AG04449 (cell line): ENCODE measurements at regions not wholly inside any gene's neighbourhood (a gene's known extent, or its start where the extent isn't known, plus 50 kb on each side); places are given as distances from the start of the nearest gene placed in this dataset.
"Not testable (repeated sequence)": the region's sequence is repeated elsewhere in the genome, so short reads cannot be mapped to it uniquely, and the experiment has no call there.

Experiments
- CTCF ChIA-PET: fragments of 350-600 bp; formaldehyde crosslinking; extraction: SDS; loops from one replicate; lab custom pipeline; 2021; ENCODE audit warnings: antibody characterized with exemption; lab: Yijun Ruan, JAX
- POLR2A ChIA-PET: fragments of 400-600, 350-600 bp; formaldehyde crosslinking; extraction: SDS; loops from one replicate; lab custom pipeline; 2020; ENCODE audit warnings: antibody characterized with exemption, inconsistent platforms; lab: Yijun Ruan, JAX
- DNase-seq: peaks from one replicate; pipeline ENCODE4 v3.0.0-alpha.2; 2010; ENCODE audit warnings: low read depth, low spot score
- H3K4me3 ChIP-seq: 2 replicates; pipeline ENCODE4 v1.5.1; 2011; ENCODE audit warnings: low read depth, mild to moderate bottlenecking, control low read depth, low read length
- TF ChIP-seq, protein P1 (sequence below): IDR thresholded peaks from one replicate; pipeline ENCODE4 v1.5.1; 2011; ENCODE audit warnings: mild to moderate bottlenecking, moderate library complexity, low read length, control low read depth, inconsistent platforms; ENCODE audit not compliant: insufficient read depth; ENCODE audit errors: missing control alignments

DNA sequence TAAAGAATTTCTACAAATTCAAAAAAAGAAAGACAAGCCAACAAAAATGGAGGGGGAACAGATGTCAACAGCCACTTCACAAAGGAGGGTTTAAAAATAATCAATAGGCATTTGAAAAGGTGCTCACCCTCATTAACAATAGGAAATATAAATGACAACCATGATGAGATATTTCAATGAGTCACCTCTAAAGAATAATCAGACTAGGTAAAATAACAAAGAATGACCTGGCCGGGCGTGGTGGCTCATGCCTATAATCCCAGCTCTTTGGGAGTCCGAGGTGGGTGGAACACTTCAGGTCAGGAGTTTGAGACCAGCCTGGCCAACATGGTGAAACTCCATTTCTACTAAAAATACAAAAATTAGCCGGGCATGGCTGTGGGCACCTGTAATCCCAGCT, 133.6 kb downstream of the KCNE4 start:
- ChIA-PET CTCF (interaction anchor here (0.9 kb wide), 1 partner anchor 214 kb away, joined by 3 read pairs; no protein-coding TSS in a partner anchor), POLR2A (no interaction called here)
- TF ChIP-seq, protein P1, sequence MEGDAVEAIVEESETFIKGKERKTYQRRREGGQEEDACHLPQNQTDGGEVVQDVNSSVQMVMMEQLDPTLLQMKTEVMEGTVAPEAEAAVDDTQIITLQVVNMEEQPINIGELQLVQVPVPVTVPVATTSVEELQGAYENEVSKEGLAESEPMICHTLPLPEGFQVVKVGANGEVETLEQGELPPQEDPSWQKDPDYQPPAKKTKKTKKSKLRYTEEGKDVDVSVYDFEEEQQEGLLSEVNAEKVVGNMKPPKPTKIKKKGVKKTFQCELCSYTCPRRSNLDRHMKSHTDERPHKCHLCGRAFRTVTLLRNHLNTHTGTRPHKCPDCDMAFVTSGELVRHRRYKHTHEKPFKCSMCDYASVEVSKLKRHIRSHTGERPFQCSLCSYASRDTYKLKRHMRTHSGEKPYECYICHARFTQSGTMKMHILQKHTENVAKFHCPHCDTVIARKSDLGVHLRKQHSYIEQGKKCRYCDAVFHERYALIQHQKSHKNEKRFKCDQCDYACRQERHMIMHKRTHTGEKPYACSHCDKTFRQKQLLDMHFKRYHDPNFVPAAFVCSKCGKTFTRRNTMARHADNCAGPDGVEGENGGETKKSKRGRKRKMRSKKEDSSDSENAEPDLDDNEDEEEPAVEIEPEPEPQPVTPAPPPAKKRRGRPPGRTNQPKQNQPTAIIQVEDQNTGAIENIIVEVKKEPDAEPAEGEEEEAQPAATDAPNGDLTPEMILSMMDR = no peak
- no peak for DNase-seq
- H3K4me3 ChIP-seq = no peak overlapping the region

DNA sequence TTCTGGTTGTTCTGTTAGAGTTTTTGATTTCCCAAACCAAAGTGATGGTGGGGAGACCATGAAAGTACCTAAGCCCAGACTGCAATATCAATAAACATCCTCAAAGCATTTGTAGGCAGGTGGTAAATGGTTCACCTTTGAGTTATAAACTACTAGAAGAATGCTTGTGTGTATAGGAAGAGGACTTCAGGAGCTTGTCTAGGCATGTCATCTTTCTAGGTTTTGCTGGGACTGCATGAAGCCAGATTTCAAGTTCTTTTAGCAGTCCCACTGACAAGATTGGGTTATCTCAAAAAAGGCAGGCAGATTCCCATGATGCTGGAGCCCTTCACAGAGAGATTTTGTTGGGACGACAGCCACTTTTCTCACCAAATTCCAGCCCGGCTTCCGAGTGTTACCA, 135.3 kb downstream of the KCNE4 start:
- no peak for DNase-seq
- H3K4me3 ChIP-seq = no peak overlapping the region
- TF ChIP-seq, protein P1 = no peak
- ChIA-PET POLR2A (no interaction called here), CTCF (interaction anchor here (0.8 to 1.4 kb wide), 2 partner anchors 9 to 53 kb away, joined by 3 read pairs; no protein-coding TSS in a partner anchor)

DNA sequence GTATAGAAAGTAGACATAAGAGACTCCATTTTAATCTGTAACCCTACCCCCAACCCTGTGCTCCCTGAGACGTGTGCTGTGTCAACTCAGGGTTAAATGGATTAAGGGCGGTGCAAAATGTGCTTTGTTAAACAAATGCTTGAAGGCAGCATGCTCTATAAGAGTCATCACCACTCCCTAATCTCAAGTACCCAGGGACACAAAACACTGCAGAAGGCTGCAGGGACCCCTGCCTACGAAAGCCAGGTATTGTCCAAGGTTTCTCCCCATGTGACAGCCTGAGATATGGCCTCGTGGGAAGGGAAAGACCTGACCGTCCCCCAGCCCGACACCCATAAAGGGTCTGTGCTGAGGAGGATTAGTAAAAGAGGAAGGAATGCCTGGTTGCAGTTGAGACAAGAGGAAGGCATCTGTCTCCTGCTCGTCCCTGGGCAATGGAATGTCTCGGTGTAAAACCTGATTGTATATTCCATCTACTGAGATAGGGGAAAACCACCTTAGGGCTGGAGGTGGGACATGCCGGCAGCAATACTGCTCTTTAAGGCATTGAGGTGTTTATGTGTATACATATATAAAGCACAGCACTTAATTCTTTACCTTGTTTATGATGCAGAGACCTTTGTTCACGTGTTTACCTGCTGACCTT, 138.7 kb downstream of the KCNE4 start:
- DNase-seq, CTCF ChIA-PET, H3K4me3 ChIP-seq, POLR2A ChIA-PET: not testable (repeated sequence)

DNA sequence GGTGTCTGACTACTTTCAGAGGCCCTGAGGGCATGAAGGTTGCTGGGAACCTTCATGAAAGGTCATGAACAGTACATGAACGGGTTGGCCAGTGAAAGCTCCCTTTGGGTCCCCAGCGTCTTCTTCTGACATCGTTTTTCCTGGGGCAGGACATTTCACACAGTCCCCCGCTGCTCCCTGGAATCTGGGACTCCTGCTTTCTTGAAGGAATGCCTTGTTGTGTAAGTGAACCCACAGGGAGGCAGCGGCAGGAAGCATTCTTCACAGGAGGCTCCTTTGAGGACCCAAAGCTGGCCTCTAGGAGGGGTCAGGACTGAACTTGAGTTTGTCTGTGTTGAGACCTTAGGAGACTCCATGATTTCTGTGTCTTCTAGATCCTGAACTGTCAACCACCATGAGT, 144.3 kb downstream of the KCNE4 start:
- CTCF ChIA-PET = interaction anchor here (1.4 to 1.7 kb wide), 2 partner anchors 9 to 14 kb away, joined by 3 read pairs; no protein-coding TSS in a partner anchor
- DNase-seq = no peak
- POLR2A ChIA-PET = no interaction called here
- no peak overlapping the region for H3K4me3 ChIP-seq
- TF ChIP-seq, protein P1 = no peak

DNA sequence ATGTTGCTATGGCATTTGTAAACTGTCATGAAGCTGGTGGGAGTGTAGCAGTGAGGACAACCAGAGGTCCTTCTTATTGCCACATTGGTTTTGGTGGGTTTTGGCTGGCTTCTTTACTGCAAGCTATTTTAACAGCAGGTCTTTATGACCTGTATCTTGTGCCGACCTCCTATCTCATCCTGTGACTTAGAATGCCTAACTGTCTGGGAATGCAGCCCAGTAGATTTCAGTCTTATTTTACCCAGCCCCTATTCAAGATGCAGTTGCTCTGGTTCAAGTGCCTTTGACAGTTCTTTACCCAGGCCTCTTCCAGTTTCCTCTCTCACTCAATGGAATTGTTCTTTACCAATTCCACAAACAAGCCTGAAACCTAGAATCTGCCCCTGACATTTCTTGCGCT, 145.1 kb downstream of the KCNE4 start:
- TF ChIP-seq, protein P1 = no peak
- H3K4me3 ChIP-seq = no peak overlapping the region
- POLR2A ChIA-PET = no interaction called here
- CTCF ChIA-PET = interaction anchor here (1.5 to 1.7 kb wide), 2 partner anchors 15 to 225 kb away, joined by 3 read pairs; no protein-coding TSS in a partner anchor
- DNase-seq = no peak

DNA sequence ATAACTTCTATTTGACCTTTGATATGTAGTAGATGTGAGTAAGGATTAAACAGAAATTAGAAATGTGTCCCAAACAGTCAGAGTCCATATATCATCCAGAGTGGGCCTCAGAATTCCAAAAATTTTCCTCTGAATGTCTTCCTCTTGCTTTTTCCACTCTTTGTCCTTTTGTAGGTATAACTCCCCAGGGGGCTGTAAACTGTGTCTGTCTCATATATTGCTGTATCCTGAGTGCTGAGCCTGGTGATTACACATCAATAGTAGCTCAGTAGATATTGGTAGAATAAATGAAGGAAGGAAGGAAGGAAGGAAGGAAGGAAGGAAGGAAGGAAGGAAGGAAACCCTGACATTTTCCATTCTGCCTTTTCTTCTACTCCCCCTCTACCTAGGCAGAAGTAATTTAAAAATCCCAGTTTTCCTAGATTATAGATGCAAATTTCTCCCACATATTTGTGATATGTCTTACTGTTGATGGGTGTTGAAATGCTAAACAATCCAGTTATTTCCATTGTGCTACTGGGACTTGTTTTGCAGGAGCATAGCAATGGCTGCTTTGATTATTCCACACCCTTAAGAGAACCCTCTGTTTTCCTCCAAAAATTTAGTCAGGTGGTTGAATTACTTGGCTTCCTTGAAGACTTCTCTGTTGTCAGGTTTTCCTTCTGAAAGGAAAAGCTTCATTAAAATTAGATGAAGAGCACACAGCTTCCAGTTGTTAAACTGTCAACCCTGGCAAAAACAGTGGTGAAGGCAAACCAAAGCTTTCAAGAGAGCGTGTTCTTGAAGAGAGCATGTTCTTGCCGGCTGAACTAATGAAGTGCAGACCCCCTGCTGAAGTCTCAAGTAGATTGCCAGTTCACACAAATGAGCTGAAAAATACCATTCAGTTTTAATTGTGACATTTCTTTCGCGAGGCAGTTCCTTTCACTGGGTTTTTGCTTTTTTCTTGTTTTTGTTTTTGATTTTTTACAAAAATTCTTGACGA, 147.8 kb downstream of the KCNE4 start:
- POLR2A ChIA-PET = no interaction called here
- DNase-seq = no peak
- TF ChIP-seq, protein P1 = no peak
- CTCF ChIA-PET = interaction anchor here (0.5 kb wide), 1 partner anchor 228 kb away, joined by 3 read pairs; no protein-coding TSS in a partner anchor
- no peak overlapping the region for H3K4me3 ChIP-seq
